GM23338 (cell line): ENCODE measurements at regions not wholly inside any gene's neighbourhood (a gene's known extent, or its start where the extent isn't known, plus 50 kb on each side); places are given as distances from the start of the nearest gene placed in this dataset.

Experiments used
- CTCF ChIP-seq, 2 experiments: fragments of 200-600 bp in 1 of 2; sonication (generic) in 1 of 2; conservative IDR thresholded peaks; 2 replicates each; pipeline versions ENCODE4 v1.5.1 to v1.6.1; 2016 to 2017; ENCODE audit warnings: antibody characterized with exemption in 2 of 2, low read depth in 2 of 2, mild to moderate bottlenecking in 2 of 2, moderate library complexity in 1 of 2
- EZH2 ChIP-seq: fragments of 200-600 bp; sonication (generic); IDR thresholded peaks from one replicate; pipeline ENCODE4 v1.8.0; 2017; ENCODE audit warnings: antibody characterized with exemption, mild to moderate bottlenecking, low read depth; ENCODE audit not compliant: unreplicated experiment
- EZH2phosphoT487 ChIP-seq: fragments of 200-600 bp; sonication (generic); IDR thresholded peaks from one replicate; pipeline ENCODE4 v1.8.1; 2018; ENCODE audit warnings: antibody characterized with exemption; ENCODE audit not compliant: unreplicated experiment
- JUNB ChIP-seq: IDR thresholded peaks from one replicate; pipeline ENCODE4 v1.6.1; 2016; ENCODE audit warnings: antibody characterized with exemption; ENCODE audit not compliant: unreplicated experiment
- NANOG ChIP-seq: IDR thresholded peaks from 2 replicates; pipeline ENCODE4 v1.6.1; 2016; ENCODE audit warnings: antibody characterized with exemption, borderline replicate concordance
- REST ChIP-seq: IDR thresholded peaks from one replicate; pipeline ENCODE4 v1.6.1; 2018; ENCODE audit warnings: antibody characterized with exemption; ENCODE audit not compliant: unreplicated experiment
- STAT1 ChIP-seq: IDR thresholded peaks from one replicate; pipeline ENCODE4 v1.6.1; 2016; ENCODE audit warnings: antibody characterized with exemption; ENCODE audit not compliant: unreplicated experiment
- ZNF462 ChIP-seq: fragments of 250-450 bp; sonication (Bioruptor Pico); IDR thresholded peaks from 2 replicates; pipeline ENCODE4 v1.5.0; 2020; ENCODE audit warnings: mild to moderate bottlenecking, moderate library complexity
- microRNA counts: library from miRNA; unstranded; fragments of <30 nt; microRNA quantifications from one replicate; lab custom pipeline; 2017
- microRNA-seq: library from miRNA; unstranded; fragments of <30 nt; microRNA quantifications from one replicate; pipeline ENCODE4, GENCODE V29; 2017
- small RNA-seq: library from RNA; depleted of rRNA; stranded (forward); fragments of <200 nt; gene quantifications from one replicate; pipeline ENCODE3, GENCODE V24; 2014; ENCODE audit warnings: low replicate concordance

- TF ChIP-seq ZNF462 (CRISPR knock-in tag) (no peak), JUNB (no peak), CTCF (conservative IDR thresholded peaks at IDR 0.05; ENCODE audit: low read depth in 2 of 2) (no peak), STAT1 (no peak), EZH2phosphoT487 (no peak), EZH2 (no peak), NANOG (no peak), REST (no peak)
Measured at GRCh38 chr7:26102176-26102575, 49.8 kb upstream of the NFE2L3 start (continued).

MicroRNAs in the stretch of these regions (microRNA counts, 767-probe panel; counts per million panel counts)
- 11,879 counts per million, percentile 82 among the panel's probes with 10 or more counts for microRNA hsa-miR-148a-3p (lab: Ali Mortazavi, UCI)

Small RNA genes lying in the stretch of these regions (microRNA-seq; reads per million reads assigned to microRNA genes)
- 275 reads per million, percentile 77 among the genes with 10 or more reads in this experiment for gene MIR148A

Small RNA genes lying in the stretch of these regions (small RNA-seq; reads per million reads assigned to genes)
- gene MIR148A: 1,656 reads per million, percentile 100 among the genes with 10 or more reads in this experiment
